IMR-90 (cell line): ENCODE measurements at regions not wholly inside any gene's neighbourhood (a gene's known extent, or its start where the extent isn't known, plus 50 kb on each side); places are given as distances from the start of the nearest gene placed in this dataset.

ENCODE experiments used
- ATAC-seq: fragments of 200-7000 bp; cut with Tn5 transposase; 2 replicates; pipeline ENCODE4 v1.9.1; 2020; ENCODE audit warnings: low read depth, mild to moderate bottlenecking, moderate library complexity
- BruUV-seq: library from RNA; stranded (reverse); fragments of 400-500 nt; replicated peaks from 2 replicates; lab custom pipeline; 2021; lab: Mats Ljungman, UMichigan
- CTCF ChIA-PET: fragments of 300-600 bp; formaldehyde crosslinking; extraction: SDS; loops from one replicate; lab custom pipeline; 2021; ENCODE audit warnings: antibody characterized with exemption; lab: Yijun Ruan, JAX
- POLR2A ChIA-PET: fragments of 300-600 bp; sonication (Branson Sonifier 250); formaldehyde crosslinking; loops from one replicate; lab custom pipeline; 2022; ENCODE audit warnings: antibody characterized with exemption; ENCODE audit not compliant: unreplicated experiment; lab: Charles Lee
- DNase-seq: peaks from one replicate; pipeline ENCODE4 v3.0.0; 2013
- H2AFZ ChIP-seq: replicated peaks from 2 replicates; pipeline ENCODE3; 2013; ENCODE audit warnings: low read length, mild to moderate bottlenecking; ENCODE audit not compliant: poor library complexity
- H2AK5ac ChIP-seq: 2 replicates; pipeline ENCODE4 v1.6.1; 2013; ENCODE audit warnings: low read depth, low read length, inconsistent platforms
- H2AK9ac ChIP-seq: replicated peaks from 2 replicates; pipeline ENCODE3; 2013; ENCODE audit warnings: mild to moderate bottlenecking, low read depth, low read length, moderate library complexity; ENCODE audit not compliant: poor library complexity
- H2BK120ac ChIP-seq: 2 replicates; pipeline ENCODE4 v1.6.1; 2013; ENCODE audit warnings: low read depth, low read length, inconsistent platforms
- H2BK15ac ChIP-seq: 3 replicates; pipeline ENCODE4 v1.6.1; 2013; ENCODE audit warnings: low read depth, low read length, inconsistent platforms
- H2BK20ac ChIP-seq: 2 replicates; pipeline ENCODE4 v1.6.1; 2013; ENCODE audit warnings: low read depth, mild to moderate bottlenecking, inconsistent platforms, low read length, moderate library complexity
- H2BK5ac ChIP-seq: 2 replicates; pipeline ENCODE4 v1.6.1; 2013; ENCODE audit warnings: mild to moderate bottlenecking, low read depth, low read length, inconsistent platforms; ENCODE audit not compliant: poor library complexity, severe bottlenecking
- H3K14ac ChIP-seq: replicated peaks from 2 replicates; pipeline ENCODE4 v1.6.1; 2013; ENCODE audit warnings: low read depth, low read length, inconsistent platforms
- H3K18ac ChIP-seq: 2 replicates; pipeline ENCODE4 v1.6.1; 2013; ENCODE audit warnings: low read depth, low read length, control low read depth
- H3K23ac ChIP-seq: 2 replicates; pipeline ENCODE4 v1.6.1; 2013; ENCODE audit warnings: low read depth, low read length, inconsistent platforms
- H3K27ac ChIP-seq: 2 replicates; pipeline ENCODE4 v1.5.1; 2013; ENCODE audit warnings: mild to moderate bottlenecking, control low read depth, low read length; ENCODE audit not compliant: insufficient read depth
- H3K27me3 ChIP-seq: 2 replicates; pipeline ENCODE4 v1.6.1; 2013; ENCODE audit warnings: low read length; ENCODE audit not compliant: control insufficient read depth, insufficient read depth
- H3K36me3 ChIP-seq: 2 replicates; pipeline ENCODE4 v1.6.1; 2013; ENCODE audit warnings: low read length, mixed read lengths; ENCODE audit not compliant: control insufficient read depth, insufficient read depth
- H3K4ac ChIP-seq: 2 replicates; pipeline ENCODE4 v1.6.1; 2013; ENCODE audit warnings: low read depth, low read length, inconsistent platforms
- H3K4me1 ChIP-seq: 2 replicates; pipeline ENCODE4 v1.6.1; 2013; ENCODE audit warnings: low read length, mixed read lengths; ENCODE audit not compliant: control insufficient read depth, insufficient read depth
- H3K4me2 ChIP-seq: 2 replicates; pipeline ENCODE4 v1.6.1; 2013; ENCODE audit warnings: low read depth, mild to moderate bottlenecking, control low read depth, low read length, moderate library complexity
- H3K4me3 ChIP-seq: 2 replicates; pipeline ENCODE4 v1.5.1; 2013; ENCODE audit warnings: low read depth, mild to moderate bottlenecking, control low read depth, low read length, moderate library complexity; ENCODE audit not compliant: insufficient read depth
- H3K56ac ChIP-seq: 2 replicates; pipeline ENCODE4 v1.6.1; 2013; ENCODE audit warnings: low read length, inconsistent platforms; ENCODE audit not compliant: insufficient read depth; ENCODE audit errors: extremely low read depth
- H3K79me1 ChIP-seq, 2 experiments: 2 replicates each; pipeline ENCODE4 v1.6.1; 2013; ENCODE audit warnings: low read length in 2 of 2, inconsistent platforms in 1 of 2, low read depth in 1 of 2
- H3K9ac ChIP-seq: 2 replicates; pipeline ENCODE4 v1.6.1; 2013; ENCODE audit warnings: low read depth, low read length, control low read depth
- H3K9me1 ChIP-seq: 2 replicates; pipeline ENCODE4 v1.6.1; 2013; ENCODE audit warnings: low read length, inconsistent platforms; ENCODE audit not compliant: insufficient read depth
- H3K9me3 ChIP-seq: 2 replicates; pipeline ENCODE4 v1.6.1; 2013; ENCODE audit warnings: low read length; ENCODE audit not compliant: control insufficient read depth, insufficient read depth
- H4K20me1 ChIP-seq: 2 replicates; pipeline ENCODE4 v1.6.1; 2013; ENCODE audit warnings: low read length, inconsistent platforms; ENCODE audit not compliant: insufficient read depth
- H4K5ac ChIP-seq: 2 replicates; pipeline ENCODE4 v1.6.1; 2013; ENCODE audit warnings: mild to moderate bottlenecking, low read depth, low read length, control low read depth
- H4K8ac ChIP-seq, 2 experiments: 2 replicates each; pipeline ENCODE4 v1.6.1; 2013; ENCODE audit warnings: low read depth in 2 of 2, low read length in 2 of 2, control low read depth in 1 of 2, inconsistent platforms in 1 of 2
- H4K91ac ChIP-seq: 2 replicates; pipeline ENCODE4 v1.6.1; 2013; ENCODE audit warnings: low read depth, low read length, inconsistent platforms; ENCODE audit not compliant: insufficient read depth
- CEBPB ChIP-seq: IDR thresholded peaks from 2 replicates; pipeline ENCODE4 v1.6.1; 2012; ENCODE audit warnings: low read depth, low read length, improper control_type of control experiment
- ELK1 ChIP-seq: fragments of 150-350 bp; IDR thresholded peaks from 2 replicates; pipeline ENCODE4 v1.6.1; 2016; ENCODE audit warnings: low read depth, mild to moderate bottlenecking, low read length, moderate library complexity, borderline replicate concordance
- MAZ ChIP-seq: IDR thresholded peaks from 2 replicates; pipeline ENCODE4 v1.6.1; 2012; ENCODE audit warnings: low read depth, mild to moderate bottlenecking, low read length, improper control_type of control experiment, moderate library complexity, borderline replicate concordance
- NFE2L2 ChIP-seq: fragments of 150-350 bp; IDR thresholded peaks from 2 replicates; pipeline ENCODE4 v1.6.1; 2016; ENCODE audit warnings: low read depth, mild to moderate bottlenecking, low read length
- POLR2A ChIP-seq: IDR thresholded peaks from 2 replicates; pipeline ENCODE4 v1.6.1; 2012; ENCODE audit warnings: mild to moderate bottlenecking, low read depth, low read length
- RAD21 ChIP-seq: IDR thresholded peaks from 2 replicates; pipeline ENCODE4 v1.6.1; 2012; ENCODE audit warnings: low read length, improper control_type of control experiment
- RCOR1 ChIP-seq: IDR thresholded peaks from 2 replicates; pipeline ENCODE4 v1.6.1; 2012; ENCODE audit warnings: mild to moderate bottlenecking, low read length, improper control_type of control experiment; ENCODE audit not compliant: insufficient replicate concordance
- USF2 ChIP-seq: fragments of 150-350 bp; IDR thresholded peaks from 2 replicates; pipeline ENCODE4 v1.6.1; 2017; ENCODE audit warnings: mild to moderate bottlenecking, antibody characterized with exemption, low read length, low read depth
- WGBS, 2 experiments: methylation state at CpG; one replicate each; pipeline versions ENCODE4 v1.1.5 to v1.1.7; 2013; ENCODE audit warnings: missing lambda C conversion rate in 2 of 2; ENCODE audit not compliant: insufficient read length in 1 of 2; ENCODE audit errors: extremely low coverage in 2 of 2; 5-methylcytosine and 5-hydroxymethylcytosine counted together
- dilution Hi-C: fragments of 300-500 bp; cut with HindIII; formaldehyde crosslinking; loops from one replicate; pipeline ENCODE4 v1.14.3; 2018; ENCODE audit warnings: low sequenced_read_pairs; ENCODE audit not compliant: unreplicated experiment
- in situ Hi-C: fragments of 300-500 bp; cut with MboI; formaldehyde crosslinking; loops from 3 replicates; pipeline ENCODE4 v1.14.3; 2019; ENCODE audit warnings: low sequenced_read_pairs, inconsistent platforms, mixed read lengths
- intact Hi-C: fragments of 100-400 bp; cut with micrococcal nuclease; formaldehyde crosslinking; loops from 2 replicates; pipeline ENCODE4 v1.10.0; 2022

GRCh38 chr20:18989736-18990474 lies 176.3 kb downstream of the SCP2D1 start:
- Histone ChIP-seq H3K4ac (no peak overlapping the region), H3K9me1 (no peaks in the 10 kb centered on the region), H3K9ac (no peak overlapping the region), H4K20me1 (no peaks in the 10 kb centered on the region), H2AFZ (no peak overlapping the region), H3K56ac (no peak overlapping the region), H2BK120ac (no peak overlapping the region), H3K4me1 (no peaks in the 10 kb centered on the region), H2AK9ac (no peak overlapping the region), H2BK20ac (no peak overlapping the region), H3K4me3 (no peak overlapping the region), H4K5ac (no peak overlapping the region), H3K23ac (no peak overlapping the region), H3K79me1 (no peaks in the 10 kb centered on the region), H2BK15ac (no peak overlapping the region), H2BK5ac (no peak overlapping the region), H4K91ac (no peak overlapping the region), H4K8ac (no peak overlapping the region), H3K27ac (no peak overlapping the region), H2AK5ac (no peak overlapping the region), H3K18ac (no peak overlapping the region), H3K14ac (no peak overlapping the region), H3K9me3 (peaks cover 38% of the 10 kb centered on the region), H3K4me2 (no peak overlapping the region), H3K27me3 (no peaks in the 10 kb centered on the region), H3K36me3 (no peaks in the 10 kb centered on the region)
- in situ Hi-C loops (no loop called here), intact Hi-C loops (no loop called here), dilution Hi-C loops (no loop called here)
- DNase-seq, result no peak
- TF ChIP-seq MAZ (no peak), RCOR1 (no peak), NFE2L2 (no peak), USF2 (no peak), CEBPB (no peak), POLR2A (no peak), RAD21 (no peak), ELK1 (no peak)
- ChIA-PET POLR2A (no interaction called here), CTCF (no interaction called here)
- WGBS, 2 experiments, result 59% methylated on average over 3 of the region's 10 CpGs; no CpG with 5 or more reads in 1 of the 2 experiments
- no peak for ATAC-seq
- no TSS peak for BruUV-seq
